WI38 (cell line): ENCODE measurements at regions not wholly inside any gene's neighbourhood (a gene's known extent, or its start where the extent isn't known, plus 50 kb on each side); places are given as distances from the start of the nearest gene placed in this dataset.

ENCODE experiments used
- H3K4me3 ChIP-seq: 2 replicates; pipeline ENCODE4 v1.5.1; 2011; ENCODE audit warnings: low read depth, mild to moderate bottlenecking, control low read depth, low read length
- TF ChIP-seq, protein P1 (sequence below): IDR thresholded peaks from 2 replicates; pipeline ENCODE4 v1.5.1; 2012; ENCODE audit warnings: low read depth, mild to moderate bottlenecking, control low read depth, low read length

DNA sequence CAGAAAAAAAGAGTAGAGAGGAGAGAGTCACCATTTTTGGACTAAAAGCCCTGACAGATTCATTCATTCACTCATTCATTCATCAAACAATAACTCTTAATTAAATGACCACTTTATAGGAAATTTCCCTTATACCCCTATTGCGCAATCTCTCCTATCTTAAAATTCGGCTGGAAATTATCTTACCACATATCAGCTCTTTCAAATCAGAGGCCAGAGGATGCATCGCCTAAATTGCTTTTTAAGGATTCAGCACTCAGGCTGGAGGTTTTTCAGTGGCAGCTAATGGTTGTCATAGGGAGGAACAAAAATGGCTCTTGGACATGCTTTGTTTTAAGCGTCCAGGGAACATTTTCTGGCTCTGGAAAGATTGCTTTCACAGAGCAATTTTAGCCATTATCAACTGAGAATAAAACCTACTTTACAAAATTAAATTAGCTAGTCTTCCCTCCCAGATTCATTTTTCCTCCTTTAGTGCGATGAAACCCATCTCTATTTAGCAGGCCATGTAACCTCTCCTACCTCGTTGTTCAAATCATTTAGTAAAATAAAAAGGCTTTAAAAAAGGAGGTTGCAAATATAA lies 115.2 kb downstream of the OLFM4 start:
- TF ChIP-seq, protein P1, sequence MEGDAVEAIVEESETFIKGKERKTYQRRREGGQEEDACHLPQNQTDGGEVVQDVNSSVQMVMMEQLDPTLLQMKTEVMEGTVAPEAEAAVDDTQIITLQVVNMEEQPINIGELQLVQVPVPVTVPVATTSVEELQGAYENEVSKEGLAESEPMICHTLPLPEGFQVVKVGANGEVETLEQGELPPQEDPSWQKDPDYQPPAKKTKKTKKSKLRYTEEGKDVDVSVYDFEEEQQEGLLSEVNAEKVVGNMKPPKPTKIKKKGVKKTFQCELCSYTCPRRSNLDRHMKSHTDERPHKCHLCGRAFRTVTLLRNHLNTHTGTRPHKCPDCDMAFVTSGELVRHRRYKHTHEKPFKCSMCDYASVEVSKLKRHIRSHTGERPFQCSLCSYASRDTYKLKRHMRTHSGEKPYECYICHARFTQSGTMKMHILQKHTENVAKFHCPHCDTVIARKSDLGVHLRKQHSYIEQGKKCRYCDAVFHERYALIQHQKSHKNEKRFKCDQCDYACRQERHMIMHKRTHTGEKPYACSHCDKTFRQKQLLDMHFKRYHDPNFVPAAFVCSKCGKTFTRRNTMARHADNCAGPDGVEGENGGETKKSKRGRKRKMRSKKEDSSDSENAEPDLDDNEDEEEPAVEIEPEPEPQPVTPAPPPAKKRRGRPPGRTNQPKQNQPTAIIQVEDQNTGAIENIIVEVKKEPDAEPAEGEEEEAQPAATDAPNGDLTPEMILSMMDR: no peak

DNA sequence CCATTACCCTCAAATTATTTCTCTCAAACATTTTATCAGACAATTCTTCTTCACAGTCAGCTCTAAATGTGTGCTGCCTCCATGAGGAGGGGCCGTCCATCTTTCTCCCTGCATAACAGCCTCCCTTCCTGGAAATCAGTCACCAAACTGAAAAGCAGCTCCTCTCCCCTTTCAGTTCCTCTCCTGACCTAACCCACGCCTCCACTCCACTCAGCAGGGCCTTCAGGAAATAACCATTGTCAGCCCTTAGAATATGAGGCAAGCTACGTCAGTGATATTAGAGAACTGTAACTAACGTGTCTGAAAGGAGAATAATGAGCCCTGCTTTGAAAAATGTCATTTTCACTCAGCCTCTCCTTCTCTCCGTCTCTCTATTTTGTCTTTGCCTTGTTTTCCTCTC lies 116.2 kb downstream of the OLFM4 start:
- TF ChIP-seq, protein P1: no peak
- no peak overlapping the region for H3K4me3 ChIP-seq

More for the DNA sequence above, 115.2 kb downstream of the OLFM4 start:
- no peak overlapping the region for H3K4me3 ChIP-seq

DNA sequence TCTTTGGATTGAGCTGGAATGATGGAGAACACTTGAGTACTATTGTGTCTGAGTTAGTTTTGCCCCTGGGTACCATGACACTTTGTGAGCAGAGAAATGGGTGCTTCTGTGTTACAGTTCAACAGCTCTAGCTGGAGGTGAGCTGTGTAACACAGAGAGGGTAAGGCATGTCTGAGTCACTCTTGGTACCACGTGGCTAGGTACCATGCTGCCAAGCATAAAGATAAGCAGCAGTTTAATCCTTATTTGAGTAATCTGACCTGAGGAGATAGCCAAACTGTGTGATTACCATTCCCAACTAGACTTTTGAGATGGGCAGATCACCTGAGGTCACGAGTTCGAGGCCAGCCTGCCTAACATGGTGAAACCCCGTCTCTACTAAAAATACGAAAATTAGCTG lies 122.0 kb downstream of the OLFM4 start:
- no peak overlapping the region for H3K4me3 ChIP-seq
- TF ChIP-seq, protein P1: no peak

DNA sequence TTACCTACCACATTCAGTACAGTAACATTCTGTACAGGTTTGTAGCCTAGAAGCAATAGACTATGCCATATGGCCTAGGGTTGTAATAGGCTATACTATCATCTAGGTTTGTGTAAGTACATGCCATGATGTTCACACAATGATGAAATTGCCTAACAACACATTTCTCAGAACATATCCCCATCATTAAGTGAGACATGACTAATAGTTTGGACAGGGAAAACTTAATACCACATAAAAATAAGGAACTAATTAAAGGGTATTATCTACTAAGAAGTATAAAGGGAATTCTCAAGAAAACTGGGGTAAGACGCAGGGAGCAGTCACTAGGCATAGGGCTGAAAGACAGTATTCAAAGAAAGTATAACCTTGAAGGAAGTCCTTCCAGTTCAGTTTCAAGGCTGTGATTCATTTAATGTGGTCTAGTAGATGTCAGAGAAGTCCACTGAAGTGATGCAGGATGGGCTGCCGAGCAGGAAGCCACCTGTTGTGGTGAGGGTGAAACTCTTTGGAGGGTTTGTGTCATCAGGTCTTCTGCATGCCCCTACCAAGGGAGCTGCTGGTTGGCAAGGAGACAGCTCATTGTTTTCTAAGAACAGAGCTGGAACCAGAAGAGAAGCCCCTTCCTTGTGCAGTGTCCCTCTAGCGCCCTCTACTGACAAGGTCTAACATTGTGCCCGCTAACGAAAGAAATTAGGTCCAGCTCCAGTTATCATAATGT lies 122.9 kb downstream of the OLFM4 start:
- TF ChIP-seq, protein P1: peak; percentile 94
- H3K4me3 ChIP-seq: no peak overlapping the region

DNA sequence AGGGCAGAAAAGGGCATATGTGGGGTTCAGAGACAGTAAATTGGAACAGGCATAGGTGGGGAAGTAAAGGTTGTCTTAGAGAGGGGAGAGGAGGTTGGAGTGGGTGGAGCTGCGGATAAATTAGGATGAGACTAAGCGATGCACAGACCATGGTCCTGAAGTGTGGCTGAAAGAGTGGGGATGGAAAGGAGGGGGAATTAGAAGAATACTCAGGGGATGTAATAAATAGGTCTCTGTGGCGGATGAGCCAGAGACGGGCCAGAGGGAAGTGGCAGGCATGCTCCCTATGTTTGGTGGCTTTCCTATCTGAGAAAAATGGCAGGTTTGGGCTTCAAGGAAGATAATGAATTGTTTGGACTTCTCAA lies 123.4 kb downstream of the OLFM4 start:
- H3K4me3 ChIP-seq: no peak overlapping the region
- TF ChIP-seq, protein P1: no peak

DNA sequence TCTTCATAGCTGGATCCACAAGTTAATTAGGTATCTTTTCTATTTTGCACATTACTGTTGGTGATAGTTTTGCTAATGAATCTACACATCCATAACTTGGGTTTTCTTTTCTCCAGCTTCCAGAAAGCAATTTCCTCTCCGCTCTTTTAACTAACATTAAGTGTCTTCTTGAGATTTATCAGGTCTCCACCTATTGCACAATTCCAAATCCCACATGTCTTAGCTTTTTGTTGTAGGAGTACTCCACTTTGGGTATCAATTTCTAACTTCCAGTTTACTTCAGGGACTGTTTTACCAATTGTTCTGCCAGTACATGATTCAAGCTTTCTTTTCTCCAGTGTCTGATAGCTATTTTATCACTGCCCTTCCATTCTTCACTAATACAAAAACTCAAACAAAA lies 129.6 kb downstream of the OLFM4 start:
- no peak overlapping the region for H3K4me3 ChIP-seq
- TF ChIP-seq, protein P1: no peak

DNA sequence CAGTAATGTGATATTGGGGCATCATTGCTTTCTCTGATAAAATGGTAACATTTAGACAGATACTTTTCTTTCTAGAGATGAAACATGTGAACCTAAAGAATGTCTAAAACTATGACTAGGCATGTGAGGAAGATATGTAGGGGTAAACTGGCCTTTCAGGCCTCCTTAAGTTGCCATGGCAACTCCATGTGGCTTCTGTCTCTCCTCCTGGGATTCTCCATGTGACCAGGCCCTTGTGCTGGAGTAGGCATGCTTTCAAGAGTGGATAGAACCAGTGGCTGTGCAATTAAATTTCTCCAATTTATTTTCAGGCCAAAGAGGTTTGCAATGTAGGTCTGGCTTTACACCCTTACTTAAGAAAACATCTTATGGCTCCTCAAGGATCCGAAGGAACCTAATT lies 130.8 kb downstream of the OLFM4 start:
- TF ChIP-seq, protein P1: no peak
- H3K4me3 ChIP-seq: no peak overlapping the region
